NCI-H748 (cell line): ENCODE measurements at regions not wholly inside any gene's neighbourhood (a gene's known extent, or its start where the extent isn't known, plus 50 kb on each side); places are given as distances from the start of the nearest gene placed in this dataset.

Source experiments
- DNase-seq: peaks from one replicate; lab custom pipeline; 2025; ENCODE audit not compliant: unreplicated experiment; lab: John Stamatoyannopoulos, UW

GRCh38 chr2:128734521-128735295, 416.0 kb upstream of the HS6ST1 start:
- peak; percentile 15 for DNase-seq

GRCh38 chr2:128735296-128735960, 416.8 kb upstream of the HS6ST1 start:
- DNase-seq, result no peak

- DNase-seq, result no peak
Observed at GRCh38 chr2:128736046-128736688, 417.5 kb upstream of the HS6ST1 start.

GRCh38 chr2:128736689-128737545, 418.2 kb upstream of the HS6ST1 start:
- DNase-seq, result peak; percentile 72

- no peak for DNase-seq
Observed at GRCh38 chr2:128737546-128737826, 418.8 kb upstream of the HS6ST1 start.

- DNase-seq, result no peak
Observed at GRCh38 chr2:128738446-128739110, 419.9 kb upstream of the HS6ST1 start.

- no peak for DNase-seq
Observed at GRCh38 chr2:128742467-128742866, 423.8 kb upstream of the HS6ST1 start.

- DNase-seq, result no peak
Observed at GRCh38 chr2:128745946-128746345, 427.3 kb upstream of the HS6ST1 start.

- peak; percentile 13 for DNase-seq
Observed at GRCh38 chr2:128746356-128746755, 427.7 kb upstream of the HS6ST1 start.

- DNase-seq, result peak; percentile 1
Observed at GRCh38 chr2:128748336-128748735, 429.7 kb upstream of the HS6ST1 start.

GRCh38 chr2:128748835-128749605, 430.4 kb upstream of the HS6ST1 start:
- DNase-seq, result no peak

- DNase-seq, result no peak
Observed at GRCh38 chr2:128750328-128751165, 431.9 kb upstream of the HS6ST1 start.

GRCh38 chr2:128751746-128752145, 433.1 kb upstream of the HS6ST1 start:
- no peak for DNase-seq

- DNase-seq, result no peak
Observed at GRCh38 chr2:128752691-128753263, 434.1 kb upstream of the HS6ST1 start.

GRCh38 chr2:128753321-128753720, 434.7 kb upstream of the HS6ST1 start:
- no peak for DNase-seq

GRCh38 chr2:128753800-128754199, 435.1 kb upstream of the HS6ST1 start:
- no peak for DNase-seq

GRCh38 chr2:128754246-128754724, 435.6 kb upstream of the HS6ST1 start:
- DNase-seq, result no peak

- no peak for DNase-seq
Observed at GRCh38 chr2:128755695-128756364, 437.2 kb upstream of the HS6ST1 start.
